Upper lobe of left lung (tissue), 4 donors: ENCODE measurements at regions not wholly inside any gene's neighbourhood (a gene's known extent, or its start where the extent isn't known, plus 50 kb on each side); places are given as distances from the start of the nearest gene placed in this dataset.

ENCODE experiments used
- EP300 ChIP-seq, 4 donors: sonication (generic); formaldehyde crosslinking; IDR thresholded peaks; one replicate each; pipeline ENCODE4 v1.5.1; 2017; ENCODE audit warnings: antibody characterized with exemption in 4 of 4, control low read depth in 2 of 4
- POLR2A ChIP-seq, 4 donors: fragments of 450-650 bp; IDR thresholded peaks; one replicate each; pipeline ENCODE4 v1.5.1; 2016 to 2017; ENCODE audit warnings: antibody characterized with exemption in 4 of 4, mild to moderate bottlenecking in 2 of 4
- POLR2AphosphoS5 ChIP-seq, 2 donors: sonication (generic); formaldehyde crosslinking; IDR thresholded peaks; one replicate each; pipeline ENCODE4 v1.5.1; 2017; ENCODE audit warnings: antibody characterized with exemption in 2 of 2
- TF ChIP-seq, protein P1 (sequence below), 6 experiments: fragments of 450-650 bp in 4 of 6; fragments of 200-600 bp in 2 of 6; sonication (generic) in 2 of 6; IDR thresholded peaks; one replicate each; pipeline ENCODE4 v1.5.1; 2016 to 2019; ENCODE audit warnings: antibody characterized with exemption in 6 of 6

DNA sequence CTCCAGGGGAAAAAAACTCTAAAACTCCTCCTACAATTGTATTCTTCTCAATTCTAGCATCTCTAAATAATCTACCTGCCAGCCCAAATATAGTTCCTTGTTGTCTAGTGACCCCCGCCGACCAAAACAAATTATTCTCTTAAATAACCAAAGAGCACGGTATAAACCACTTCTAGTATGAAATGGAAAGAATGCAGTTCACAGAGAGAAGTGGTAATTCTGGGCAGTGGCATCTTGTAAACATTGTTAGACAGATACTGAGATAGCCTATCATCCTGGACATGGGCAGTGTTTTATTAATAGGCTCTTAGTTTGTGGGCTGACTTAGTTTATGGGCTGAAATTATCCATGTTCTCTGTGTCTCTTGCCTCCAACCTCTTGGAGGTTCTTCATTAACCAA is 1412.6 kb upstream of the CDH9 start:
- TF ChIP-seq EP300 (IDR thresholded peaks at IDR 0.05), result no peak
- TF ChIP-seq POLR2A (IDR thresholded peaks at IDR 0.05), result no peak
- TF ChIP-seq, protein P1, sequence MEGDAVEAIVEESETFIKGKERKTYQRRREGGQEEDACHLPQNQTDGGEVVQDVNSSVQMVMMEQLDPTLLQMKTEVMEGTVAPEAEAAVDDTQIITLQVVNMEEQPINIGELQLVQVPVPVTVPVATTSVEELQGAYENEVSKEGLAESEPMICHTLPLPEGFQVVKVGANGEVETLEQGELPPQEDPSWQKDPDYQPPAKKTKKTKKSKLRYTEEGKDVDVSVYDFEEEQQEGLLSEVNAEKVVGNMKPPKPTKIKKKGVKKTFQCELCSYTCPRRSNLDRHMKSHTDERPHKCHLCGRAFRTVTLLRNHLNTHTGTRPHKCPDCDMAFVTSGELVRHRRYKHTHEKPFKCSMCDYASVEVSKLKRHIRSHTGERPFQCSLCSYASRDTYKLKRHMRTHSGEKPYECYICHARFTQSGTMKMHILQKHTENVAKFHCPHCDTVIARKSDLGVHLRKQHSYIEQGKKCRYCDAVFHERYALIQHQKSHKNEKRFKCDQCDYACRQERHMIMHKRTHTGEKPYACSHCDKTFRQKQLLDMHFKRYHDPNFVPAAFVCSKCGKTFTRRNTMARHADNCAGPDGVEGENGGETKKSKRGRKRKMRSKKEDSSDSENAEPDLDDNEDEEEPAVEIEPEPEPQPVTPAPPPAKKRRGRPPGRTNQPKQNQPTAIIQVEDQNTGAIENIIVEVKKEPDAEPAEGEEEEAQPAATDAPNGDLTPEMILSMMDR (IDR thresholded peaks at IDR 0.05), result no peak
- no peak for TF ChIP-seq POLR2AphosphoS5 (IDR thresholded peaks at IDR 0.05)
